ENCODE measurements at regions not wholly inside any gene's neighbourhood (a gene's known extent, or its start where the extent isn't known, plus 50 kb on each side); places are given as distances from the start of the nearest gene placed in this dataset.
"Not testable (repeated sequence)": the region's sequence is repeated elsewhere in the genome, so short reads cannot be mapped to it uniquely, and the experiment has no call there.

DNA sequence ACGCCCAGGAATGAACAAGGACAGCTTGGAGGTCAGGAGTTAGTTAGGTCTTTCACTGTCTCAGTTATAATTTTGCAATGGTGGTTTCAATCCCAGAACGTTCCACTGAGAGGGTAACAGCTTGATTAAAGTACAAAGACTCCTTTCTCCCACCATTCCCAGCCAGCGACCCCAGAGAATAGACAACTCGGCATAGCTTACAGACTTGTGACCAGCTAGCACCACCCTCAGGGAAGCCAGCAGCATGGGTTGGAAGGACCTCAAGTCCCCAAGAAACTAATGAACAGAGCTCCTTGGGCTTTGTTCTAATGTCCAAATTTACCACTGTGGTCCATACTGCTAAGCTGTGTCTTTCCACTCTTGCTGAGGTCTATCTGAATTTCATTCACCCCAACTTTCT is 72.0 kb upstream of the MED14 start:
- Histone ChIP-seq H3K27me3 (peaks cover 0 to 22% of the 10 kb centered on the region in 2 donors), H3K36me3 (no peaks in the 10 kb centered on the region), H3K27ac (no peak overlapping the region), H3K4me1 (no peaks in the 10 kb centered on the region), H3K9me3 (no peaks in the 10 kb centered on the region), H3K4me3 (no peak overlapping the region)
- intact Hi-C loops (cut with DNase I; ENCODE audit: low total_unique reads), result loop anchor here (5.0 kb wide), 1 partner anchor 1465 kb away; no protein-coding TSS in a partner anchor
- no peak for TF ChIP-seq POLR2A (IDR thresholded peaks at IDR 0.05)
- no peak for TF ChIP-seq POLR2AphosphoS5 (IDR thresholded peaks at IDR 0.05)
- TF ChIP-seq, protein P1, sequence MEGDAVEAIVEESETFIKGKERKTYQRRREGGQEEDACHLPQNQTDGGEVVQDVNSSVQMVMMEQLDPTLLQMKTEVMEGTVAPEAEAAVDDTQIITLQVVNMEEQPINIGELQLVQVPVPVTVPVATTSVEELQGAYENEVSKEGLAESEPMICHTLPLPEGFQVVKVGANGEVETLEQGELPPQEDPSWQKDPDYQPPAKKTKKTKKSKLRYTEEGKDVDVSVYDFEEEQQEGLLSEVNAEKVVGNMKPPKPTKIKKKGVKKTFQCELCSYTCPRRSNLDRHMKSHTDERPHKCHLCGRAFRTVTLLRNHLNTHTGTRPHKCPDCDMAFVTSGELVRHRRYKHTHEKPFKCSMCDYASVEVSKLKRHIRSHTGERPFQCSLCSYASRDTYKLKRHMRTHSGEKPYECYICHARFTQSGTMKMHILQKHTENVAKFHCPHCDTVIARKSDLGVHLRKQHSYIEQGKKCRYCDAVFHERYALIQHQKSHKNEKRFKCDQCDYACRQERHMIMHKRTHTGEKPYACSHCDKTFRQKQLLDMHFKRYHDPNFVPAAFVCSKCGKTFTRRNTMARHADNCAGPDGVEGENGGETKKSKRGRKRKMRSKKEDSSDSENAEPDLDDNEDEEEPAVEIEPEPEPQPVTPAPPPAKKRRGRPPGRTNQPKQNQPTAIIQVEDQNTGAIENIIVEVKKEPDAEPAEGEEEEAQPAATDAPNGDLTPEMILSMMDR (IDR thresholded peaks at IDR 0.05), result no peak
- DNase-seq (ENCODE audit: low spot score in 2 of 2), result no peak

DNA sequence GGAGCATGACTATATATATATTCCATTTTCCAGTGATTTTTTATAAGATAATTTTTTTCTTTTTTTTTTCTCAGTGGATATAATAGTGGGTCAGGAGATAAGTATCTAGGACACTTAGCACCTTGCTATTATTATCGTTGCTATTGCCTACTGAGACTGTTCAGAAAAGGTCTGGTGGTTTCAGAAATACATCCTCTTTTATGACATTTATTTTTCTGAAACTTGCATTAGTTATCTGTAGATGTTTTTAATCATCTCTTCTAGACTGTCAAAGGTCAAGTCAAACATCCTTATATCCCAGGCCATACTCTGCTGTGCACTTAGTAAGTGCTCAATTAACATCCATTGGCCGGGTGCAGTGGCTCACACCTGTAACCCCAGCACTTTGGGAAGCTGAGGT is 72.9 kb upstream of the MED14 start:
- H3K27ac ChIP-seq, result no peak overlapping the region
- H3K36me3 ChIP-seq, result no peaks in the 10 kb centered on the region
- H3K27me3 ChIP-seq, result peaks cover 0 to 20% of the 10 kb centered on the region in 2 donors
- H3K9me3 ChIP-seq, result no peaks in the 10 kb centered on the region
- no peak for DNase-seq (ENCODE audit: low spot score in 2 of 2)
- TF ChIP-seq, protein P1 (IDR thresholded peaks at IDR 0.05), result no peak
- TF ChIP-seq POLR2AphosphoS5 (IDR thresholded peaks at IDR 0.05) (no peak), POLR2A (IDR thresholded peaks at IDR 0.05) (no peak)
- H3K4me1 ChIP-seq, result no peaks in the 10 kb centered on the region
- no peak overlapping the region for H3K4me3 ChIP-seq
- intact Hi-C loops (cut with DNase I; ENCODE audit: low total_unique reads), result loop anchor here (5.0 kb wide), 1 partner anchor 1466 kb away; no protein-coding TSS in a partner anchor

DNA sequence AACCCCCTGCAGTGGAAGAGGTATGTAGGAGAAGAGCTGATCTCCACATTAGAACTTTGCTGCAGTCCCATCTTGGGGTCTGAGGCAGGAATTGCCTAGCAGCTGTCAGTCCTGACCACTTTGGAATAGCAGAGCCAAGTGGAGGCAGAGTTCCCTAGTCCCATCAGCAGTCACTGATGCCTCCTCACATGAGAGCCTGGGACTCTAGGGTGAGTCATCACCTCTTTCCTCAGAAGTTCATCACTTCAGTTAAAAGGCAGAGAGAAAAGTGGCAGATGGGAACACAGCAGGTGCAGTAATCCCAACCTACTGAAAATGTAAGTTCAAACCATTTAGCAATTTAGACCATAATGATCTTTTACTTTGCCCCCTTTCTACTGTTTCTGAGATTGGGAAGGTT is 73.9 kb upstream of the MED14 start:
- H3K27me3 ChIP-seq, result peaks cover 0 to 16% of the 10 kb centered on the region in 2 donors
- DNase-seq (ENCODE audit: low spot score in 2 of 2), result no peak
- H3K36me3 ChIP-seq, result no peaks in the 10 kb centered on the region
- H3K27ac ChIP-seq, result no peak overlapping the region
- H3K4me3 ChIP-seq, result no peak overlapping the region
- no peaks in the 10 kb centered on the region for H3K9me3 ChIP-seq
- intact Hi-C loops (cut with DNase I; ENCODE audit: low total_unique reads), result loop anchor here (5.0 kb wide), 1 partner anchor 1467 kb away; no protein-coding TSS in a partner anchor
- no peaks in the 10 kb centered on the region for H3K4me1 ChIP-seq
- TF ChIP-seq, protein P1 (IDR thresholded peaks at IDR 0.05), result no peak
- TF ChIP-seq POLR2AphosphoS5 (IDR thresholded peaks at IDR 0.05) (no peak), POLR2A (IDR thresholded peaks at IDR 0.05) (no peak)

DNA sequence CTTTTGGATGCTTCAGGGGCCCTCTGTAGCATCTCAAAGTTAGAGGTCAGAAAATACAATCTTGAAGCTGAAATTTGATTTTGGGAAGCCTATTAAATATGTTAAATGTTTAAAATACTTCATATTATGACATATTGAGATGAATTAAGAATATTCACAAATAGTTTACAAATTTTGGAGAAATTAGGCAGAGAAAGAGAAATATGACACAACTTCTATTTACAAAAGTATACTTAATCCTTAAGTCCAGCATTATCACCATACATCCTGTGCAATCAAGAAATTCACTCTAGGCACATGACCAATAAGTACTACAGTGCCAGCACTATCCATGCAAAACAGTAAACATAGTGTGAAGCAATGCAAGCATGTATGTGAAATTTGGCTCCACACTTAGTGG is 79.7 kb upstream of the MED14 start:
- intact Hi-C loops (cut with DNase I; ENCODE audit: low total_unique reads); H3K27ac ChIP-seq: not testable (repeated sequence)

DNA sequence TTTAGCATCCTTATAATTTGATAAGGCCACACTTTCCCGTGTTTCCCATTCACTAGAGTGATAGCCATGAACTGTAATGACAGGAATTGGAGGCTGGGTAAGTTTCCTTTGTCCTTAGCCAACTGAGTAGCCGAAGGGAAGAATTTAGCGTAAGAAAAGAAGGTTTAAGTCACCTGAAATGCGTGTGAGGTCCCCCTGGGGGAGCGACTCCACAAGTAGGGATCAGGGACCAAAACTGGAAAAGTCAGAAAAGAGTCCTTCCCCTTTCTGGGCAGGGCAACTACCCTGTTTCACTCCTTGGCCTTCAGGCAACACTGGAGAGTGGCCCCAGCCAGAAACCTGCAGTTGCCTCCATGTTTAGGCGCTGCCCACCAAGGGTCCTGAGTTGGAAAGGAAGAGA is 81.6 kb upstream of the MED14 start:
- H3K4me1 ChIP-seq, result no peaks in the 10 kb centered on the region
- no peak for TF ChIP-seq POLR2A (IDR thresholded peaks at IDR 0.05)
- TF ChIP-seq, protein P1 (IDR thresholded peaks at IDR 0.05), result no peak
- no peak for TF ChIP-seq POLR2AphosphoS5 (IDR thresholded peaks at IDR 0.05)
- H3K27ac ChIP-seq, result no peak overlapping the region
- H3K9me3 ChIP-seq, result no peaks in the 10 kb centered on the region
- peaks cover 0 to 16% of the 10 kb centered on the region in 2 donors for H3K27me3 ChIP-seq
- H3K36me3 ChIP-seq, result no peaks in the 10 kb centered on the region
- no peak for DNase-seq (ENCODE audit: low spot score in 2 of 2)
- H3K4me3 ChIP-seq, result no peak overlapping the region
- intact Hi-C loops (cut with DNase I; ENCODE audit: low total_unique reads), result no loop called here

More for the DNA sequence above, 79.7 kb upstream of the MED14 start:
- DNase-seq (ENCODE audit: low spot score in 2 of 2); H3K9me3 ChIP-seq; H3K36me3 ChIP-seq; H3K4me1 ChIP-seq; H3K4me3 ChIP-seq: not testable (repeated sequence)
- peaks cover 0 to 16% of the 10 kb centered on the region in 2 donors for H3K27me3 ChIP-seq

DNA sequence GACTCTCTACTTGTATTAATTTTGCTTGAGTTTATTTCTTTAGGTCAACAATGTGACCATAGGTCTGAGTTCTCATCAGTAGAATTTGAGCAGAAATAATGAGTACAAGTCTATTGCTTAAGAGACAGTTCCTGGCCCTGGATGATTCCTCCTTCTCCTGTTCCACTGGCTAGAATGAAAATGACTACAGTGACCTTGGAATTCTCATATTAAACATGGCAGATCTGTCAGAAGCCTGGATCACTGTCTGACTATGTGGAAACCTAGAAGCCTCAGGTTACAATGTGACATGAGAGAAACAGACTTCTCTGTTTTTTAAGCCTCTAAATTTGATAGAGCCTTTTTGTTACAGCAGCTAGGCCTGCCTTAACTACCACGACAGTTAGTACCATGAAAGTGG is 82.9 kb upstream of the MED14 start:
- H3K9me3 ChIP-seq, result no peaks in the 10 kb centered on the region
- H3K36me3 ChIP-seq, result no peaks in the 10 kb centered on the region
- H3K27me3 ChIP-seq, result peaks cover 0 to 16% of the 10 kb centered on the region in 2 donors
- H3K27ac ChIP-seq, result no peak overlapping the region
- TF ChIP-seq POLR2A (IDR thresholded peaks at IDR 0.05) (no peak), POLR2AphosphoS5 (IDR thresholded peaks at IDR 0.05) (no peak)
- TF ChIP-seq, protein P1 (IDR thresholded peaks at IDR 0.05), result no peak
- no peak for DNase-seq (ENCODE audit: low spot score in 2 of 2)
- no peaks in the 10 kb centered on the region for H3K4me1 ChIP-seq
- intact Hi-C loops (cut with DNase I; ENCODE audit: low total_unique reads), result no loop called here
- H3K4me3 ChIP-seq, result no peak overlapping the region

Data from breast epithelium (tissue), 4 donors.